GM19193 (cell line): ENCODE measurements at regions not wholly inside any gene's neighbourhood (a gene's known extent, or its start where the extent isn't known, plus 50 kb on each side); places are given as distances from the start of the nearest gene placed in this dataset.

ENCODE experiments used
- POLR2A ChIP-seq: IDR thresholded peaks from 4 replicates; pipeline ENCODE4 v1.6.1; 2011; ENCODE audit not compliant: insufficient read depth, insufficient read length; ENCODE audit errors: extremely low read depth

DNA sequence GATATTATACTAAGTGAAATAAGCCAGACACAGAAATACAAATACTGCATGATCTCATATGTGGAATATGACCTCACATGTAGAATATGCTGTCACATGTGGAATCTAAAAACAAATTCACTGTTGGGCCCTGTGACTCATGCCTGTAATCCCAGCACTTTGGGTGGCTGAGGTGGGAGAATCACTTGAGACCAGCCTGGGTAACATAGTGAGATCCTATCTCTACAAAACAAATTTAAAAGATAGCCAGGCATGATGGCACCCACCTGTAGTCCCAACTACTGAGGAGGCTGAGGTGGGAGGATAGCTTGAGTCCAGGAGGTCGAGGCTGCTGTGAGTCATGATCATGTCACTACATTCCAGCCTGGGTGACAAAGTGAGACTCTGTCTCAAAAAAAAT lies 160.3 kb downstream of the PTEN start:
- no peak for TF ChIP-seq POLR2A

DNA sequence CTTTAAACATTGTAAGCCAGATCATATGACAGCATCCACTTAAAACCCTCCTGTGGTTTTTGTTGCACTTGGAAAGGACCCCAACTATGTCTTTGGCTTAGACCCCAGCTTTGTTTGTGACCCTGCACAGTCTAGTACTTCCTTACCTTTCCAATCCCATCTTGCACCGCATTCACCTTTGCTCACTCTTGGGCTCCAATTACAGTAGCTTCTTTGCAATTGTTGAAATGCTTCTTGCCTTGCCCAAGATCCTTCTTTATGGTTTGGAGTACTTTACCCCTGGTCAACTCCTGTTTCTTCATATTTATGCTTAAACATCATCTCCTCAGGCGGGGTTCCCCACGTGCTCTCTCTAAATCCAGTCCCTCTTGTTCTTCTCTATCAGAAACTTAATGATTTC lies 162.6 kb downstream of the PTEN start:
- TF ChIP-seq POLR2A: no peak

DNA sequence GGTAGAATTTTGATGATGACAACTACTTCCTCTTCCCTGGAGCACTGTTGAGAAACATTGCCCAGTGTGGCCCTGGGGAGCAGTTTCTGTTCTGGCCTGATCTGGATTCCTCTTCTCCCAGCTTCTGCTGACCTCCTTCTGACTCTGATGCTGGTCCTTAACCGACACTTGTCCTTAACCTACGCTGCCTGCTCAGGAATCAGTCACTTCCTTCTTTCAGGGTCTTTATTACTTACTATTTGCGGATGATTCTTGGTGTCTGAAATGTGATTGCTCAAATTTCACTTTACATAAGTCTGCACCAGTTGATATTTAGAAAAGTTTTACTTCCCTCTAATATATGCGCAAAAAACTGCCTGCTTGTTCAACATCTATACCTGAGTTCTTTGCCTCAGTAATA lies 164.1 kb downstream of the PTEN start:
- TF ChIP-seq POLR2A: no peak

GRCh38 chr10:88028072-88028471 lies 164.6 kb downstream of the PTEN start:
- TF ChIP-seq POLR2A: no peak

DNA sequence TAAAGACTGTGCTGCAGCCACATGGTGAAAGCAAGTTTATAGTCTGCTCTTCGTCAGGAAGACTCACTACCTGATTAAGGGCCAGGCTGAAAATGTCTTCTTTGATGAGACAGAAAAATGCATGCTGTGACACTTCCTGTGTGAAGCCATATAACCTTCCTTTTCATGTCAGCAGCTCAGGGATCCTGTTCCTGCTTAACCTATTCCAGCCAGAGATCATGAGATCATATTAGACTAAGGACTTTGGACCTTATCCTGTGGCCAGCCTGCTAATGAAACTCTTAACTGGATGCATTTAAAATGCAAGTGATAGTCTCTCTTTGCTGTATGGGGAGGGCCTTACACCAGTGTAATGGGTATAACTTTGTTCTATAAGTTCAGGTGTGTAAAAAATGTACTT lies 165.2 kb downstream of the PTEN start:
- no peak for TF ChIP-seq POLR2A

DNA sequence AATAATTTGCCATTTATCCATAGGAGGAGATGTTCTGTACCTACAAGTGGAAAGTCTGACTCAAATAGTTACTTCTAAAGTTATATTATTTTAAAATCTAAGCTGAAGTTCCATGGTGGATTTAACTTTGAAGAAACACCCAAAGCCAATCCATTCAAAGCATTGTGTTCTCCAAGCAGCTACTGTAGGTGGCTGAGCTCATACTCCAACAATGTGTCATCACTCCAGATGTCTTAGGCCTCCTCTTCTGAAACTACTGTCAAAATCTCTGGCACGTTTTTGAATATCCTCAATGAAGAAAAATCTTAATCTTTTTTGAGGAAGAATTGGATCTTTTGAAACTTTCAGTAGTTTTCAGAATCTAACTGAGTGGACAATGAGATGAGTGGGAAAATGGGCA lies 169.1 kb downstream of the PTEN start:
- TF ChIP-seq POLR2A: no peak

DNA sequence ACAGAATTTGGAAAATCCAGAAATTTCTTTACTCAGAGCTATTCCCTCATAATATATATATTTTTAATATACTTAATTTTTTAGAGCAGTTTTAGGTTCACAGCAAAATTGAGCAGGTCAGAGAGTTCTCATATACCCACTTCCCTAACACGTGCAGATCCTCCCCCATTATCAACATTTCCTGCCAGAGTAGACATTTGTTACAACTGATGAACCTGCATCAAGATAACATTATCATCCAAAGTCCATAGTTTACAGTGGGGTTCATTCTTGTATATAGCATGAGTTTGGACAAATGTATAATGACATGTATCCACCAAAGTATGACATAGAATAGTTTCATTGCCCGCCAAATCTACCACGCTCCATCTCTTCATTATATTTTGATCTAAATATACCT lies 170.0 kb downstream of the PTEN start:
- TF ChIP-seq POLR2A: no peak

GRCh38 chr10:88033793-88034192 lies 170.4 kb downstream of the PTEN start:
- TF ChIP-seq POLR2A: no peak

DNA sequence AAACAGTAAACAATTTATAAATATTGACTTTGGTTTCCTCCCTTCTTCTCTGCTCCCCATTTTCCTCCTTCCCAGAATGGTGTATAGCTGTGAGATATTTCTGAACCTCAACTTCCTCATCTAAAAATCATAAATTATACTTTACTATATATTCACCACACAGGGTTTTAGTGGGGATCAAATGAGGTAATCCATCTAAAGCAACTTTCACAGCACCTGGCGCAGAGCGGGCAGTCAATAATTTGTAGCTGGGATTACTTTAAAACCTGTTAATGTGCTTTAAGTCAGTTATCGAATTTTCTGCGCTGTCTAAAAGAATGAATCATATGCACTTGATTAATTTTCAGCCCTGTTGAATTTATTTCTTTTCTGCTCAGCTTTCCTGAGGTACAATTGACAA lies 172.7 kb downstream of the PTEN start:
- TF ChIP-seq POLR2A: no peak

DNA sequence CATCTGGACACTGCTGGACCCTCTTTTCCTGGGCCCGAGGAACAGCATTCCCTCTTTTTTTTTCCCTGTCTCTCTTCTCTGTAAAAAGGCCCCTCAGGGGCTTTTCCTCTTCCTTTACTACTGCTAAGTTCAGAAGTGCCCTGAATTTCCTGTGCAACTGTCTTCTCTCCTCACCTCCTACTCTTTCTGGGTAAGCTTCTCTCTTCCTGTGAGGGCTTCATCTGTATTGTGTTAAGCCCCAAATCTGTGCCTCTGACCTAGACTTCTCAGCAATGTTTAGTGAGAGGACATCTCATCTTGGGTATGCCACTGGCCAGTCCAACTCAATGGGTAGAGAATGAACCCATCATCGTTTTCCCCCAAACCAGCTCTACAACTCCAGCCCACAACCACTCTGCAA lies 174.2 kb downstream of the PTEN start:
- TF ChIP-seq POLR2A: no peak

- no peak for TF ChIP-seq POLR2A
Observed at GRCh38 chr10:88038268-88038667, 174.8 kb downstream of the PTEN start.

DNA sequence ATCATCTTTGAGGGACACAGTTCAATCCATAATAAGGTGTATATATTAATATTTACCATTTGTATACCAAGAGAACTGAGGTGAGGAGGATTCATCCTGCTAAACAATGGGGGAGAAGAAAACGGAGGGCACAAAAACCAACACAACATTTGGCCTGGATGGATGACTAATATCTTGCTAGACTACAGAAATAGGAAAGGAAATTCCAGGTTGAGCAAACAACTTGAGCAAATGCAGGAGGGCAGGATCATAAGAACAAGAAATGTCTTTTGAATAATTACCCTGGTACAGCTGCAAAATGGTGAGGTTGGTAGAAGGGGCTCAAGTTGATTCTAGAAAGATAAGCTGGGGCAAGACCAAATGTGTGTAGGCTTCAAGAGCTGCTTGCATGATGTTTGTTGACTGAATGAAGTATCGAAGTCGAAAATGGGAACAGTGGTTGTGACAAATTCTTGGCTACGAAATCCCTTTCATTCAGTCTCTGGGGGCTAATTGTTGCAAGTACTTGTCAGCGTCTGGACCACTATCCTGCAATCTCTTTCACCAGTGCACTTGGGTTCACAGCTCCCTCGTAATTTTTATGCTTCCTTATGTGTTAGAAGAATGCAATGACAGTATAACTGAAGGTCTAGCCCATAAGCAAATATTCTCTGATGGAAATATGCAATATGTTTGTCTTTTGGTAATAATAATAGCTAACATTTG lies 176.2 kb downstream of the PTEN start:
- TF ChIP-seq POLR2A: no peak

GRCh38 chr10:88041243-88042159 lies 178.1 kb downstream of the PTEN start:
- TF ChIP-seq POLR2A: no peak

- TF ChIP-seq POLR2A: no peak
Observed at GRCh38 chr10:88042160-88043100, 179.0 kb downstream of the PTEN start.

DNA sequence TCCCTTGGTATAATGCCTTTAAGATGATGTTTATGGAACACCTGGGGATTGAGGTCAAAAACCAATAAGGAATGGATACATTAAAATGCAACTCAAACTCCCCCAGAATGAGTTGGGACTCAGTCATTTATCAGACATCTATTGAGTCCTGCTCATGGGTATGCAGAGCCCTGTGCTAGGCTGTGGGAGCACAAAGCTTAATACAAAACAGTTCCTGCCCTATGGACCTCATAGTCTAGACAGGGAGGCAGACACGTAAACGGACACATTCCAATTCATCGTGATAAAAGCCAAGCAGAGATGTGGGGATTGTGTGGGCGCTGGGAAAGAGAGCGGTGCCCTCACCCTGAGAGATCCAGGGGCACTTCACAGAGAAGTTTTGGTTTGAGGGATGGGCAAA lies 181.7 kb downstream of the PTEN start:
- no peak for TF ChIP-seq POLR2A

- TF ChIP-seq POLR2A: no peak
Observed at GRCh38 chr10:88045656-88046415, 182.4 kb downstream of the PTEN start.
